NCI-H524 (cell line): ENCODE measurements at regions not wholly inside any gene's neighbourhood (a gene's known extent, or its start where the extent isn't known, plus 50 kb on each side); places are given as distances from the start of the nearest gene placed in this dataset.
A peak's percentile ranks its signal among the peaks of the same experiment; 100 is the strongest.
"Not testable (repeated sequence)": the region's sequence is repeated elsewhere in the genome, so short reads cannot be mapped to it uniquely, and the experiment has no call there.

Experiments
- DNase-seq, 2 experiments: peaks; one replicate each; lab custom pipeline; 2025; lab: John Stamatoyannopoulos, UW

DNA sequence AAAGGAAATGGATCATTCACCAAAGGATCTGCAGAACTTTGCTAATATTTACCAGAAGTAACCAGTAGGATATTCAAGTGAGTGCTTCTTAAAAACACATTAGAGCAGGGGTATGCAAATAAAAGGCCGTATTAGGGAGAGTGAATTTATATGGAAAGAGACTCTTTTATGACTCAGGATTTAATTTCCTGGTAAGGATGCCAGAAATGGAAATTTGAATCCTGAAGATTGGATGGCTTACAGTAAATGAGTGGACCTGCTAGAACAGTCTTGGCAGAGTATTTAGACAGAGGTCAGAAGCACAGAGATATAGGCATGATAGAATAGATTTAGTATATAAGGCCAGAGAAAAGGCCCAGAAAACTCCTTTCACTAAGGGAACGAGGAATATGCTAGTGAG lies 201.6 kb downstream of the SLITRK5 start:
- no peak for DNase-seq

GRCh38 chr13:87877477-87877876 lies 206.3 kb downstream of the SLITRK5 start:
- DNase-seq: no peak

GRCh38 chr13:87878706-87879105 lies 207.5 kb downstream of the SLITRK5 start:
- no peak for DNase-seq

DNA sequence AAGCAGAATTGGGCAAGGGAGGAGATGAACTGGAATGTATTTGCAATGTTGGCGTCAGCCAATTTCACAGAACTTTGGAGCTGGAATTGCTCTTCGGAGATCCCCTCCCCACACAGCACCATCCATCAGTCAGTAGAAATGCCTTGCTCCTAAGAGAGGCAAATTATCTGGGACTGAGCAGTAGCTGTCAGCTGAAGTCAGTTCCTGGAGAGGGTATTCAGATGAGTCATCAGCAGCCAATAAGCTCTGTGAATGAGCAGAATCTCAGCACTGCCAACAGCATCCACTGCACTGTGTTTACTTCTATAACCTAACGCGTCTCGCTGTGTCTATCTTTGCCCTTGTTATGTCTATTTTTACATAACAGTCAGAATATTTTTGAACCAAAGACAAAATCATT lies 213.7 kb downstream of the SLITRK5 start:
- DNase-seq: peak in 1 of 2 experiments; percentile 4

DNA sequence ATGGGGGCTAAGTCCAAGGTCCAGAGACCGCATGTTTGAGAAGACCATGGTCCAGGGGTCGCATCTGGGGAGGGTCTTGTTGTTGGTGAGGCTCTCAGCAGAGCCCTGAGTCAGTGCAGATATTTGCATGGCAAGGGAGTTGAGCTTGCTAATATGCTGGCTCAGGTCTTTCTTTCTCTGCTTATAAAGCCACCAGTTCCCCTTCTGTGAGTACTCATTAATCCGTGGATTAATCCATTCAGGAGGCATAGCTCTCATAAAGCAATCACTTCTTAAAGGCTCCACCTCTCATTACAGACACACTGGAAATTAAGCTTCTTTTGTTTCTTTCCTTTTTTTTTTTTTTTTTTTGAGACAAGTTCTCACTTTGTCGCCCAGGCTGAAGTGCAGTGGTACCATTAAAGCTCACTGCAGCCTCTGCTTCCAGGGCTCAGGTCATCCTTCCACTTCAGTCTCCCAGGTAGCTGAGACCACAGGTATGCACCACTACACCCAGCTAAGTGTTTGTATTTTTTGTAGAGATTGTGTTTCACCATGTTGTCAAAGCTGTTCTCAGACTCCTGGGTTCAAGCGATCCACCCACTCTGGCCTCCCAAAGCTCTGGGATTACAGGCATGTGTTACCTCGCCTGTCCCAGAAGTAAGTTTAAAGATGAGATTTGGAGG lies 216.4 kb downstream of the SLITRK5 start:
- DNase-seq: peak; percentile 27 to 73

- no peak for DNase-seq
Observed at GRCh38 chr13:87889254-87889653, 218.1 kb downstream of the SLITRK5 start.

DNA sequence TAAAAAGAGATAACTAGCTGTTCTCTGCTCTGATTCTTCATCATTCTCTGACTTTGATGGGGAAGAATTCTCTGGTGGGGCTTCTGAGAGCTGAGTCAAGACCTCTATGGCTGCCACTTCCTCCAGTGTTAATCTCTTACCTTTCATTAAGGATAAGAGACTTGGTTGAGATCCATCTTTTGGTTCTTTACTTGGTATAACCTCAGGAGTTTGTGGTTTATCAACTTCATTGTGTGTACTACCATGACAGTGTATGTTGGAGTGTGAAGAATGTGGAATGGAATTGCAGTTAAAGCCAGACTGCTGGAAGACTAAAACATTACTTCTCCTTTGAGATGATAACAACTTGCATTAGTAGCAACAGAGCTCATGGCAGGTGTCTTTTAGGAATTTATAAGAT lies 222.0 kb downstream of the SLITRK5 start:
- no peak for DNase-seq

DNA sequence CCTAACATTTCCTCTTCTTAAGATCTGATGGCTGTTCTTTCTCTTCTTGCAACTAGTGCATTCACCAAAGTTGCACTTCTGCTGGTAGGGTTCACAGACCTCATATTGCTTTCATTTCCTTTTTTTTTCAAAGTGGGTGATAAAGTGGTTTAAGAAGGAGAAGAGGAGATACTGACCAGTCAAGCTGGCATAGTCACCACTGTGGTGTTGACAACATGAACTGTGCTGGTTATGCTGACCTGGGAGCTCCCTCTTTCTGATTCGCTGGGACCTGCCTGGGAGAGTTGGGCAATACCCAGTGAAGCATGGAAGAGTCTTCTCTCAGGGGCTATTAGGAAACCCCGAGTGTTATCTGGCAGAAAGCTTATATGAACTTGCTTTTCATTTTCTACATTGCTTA lies 222.9 kb downstream of the SLITRK5 start:
- no peak for DNase-seq

DNA sequence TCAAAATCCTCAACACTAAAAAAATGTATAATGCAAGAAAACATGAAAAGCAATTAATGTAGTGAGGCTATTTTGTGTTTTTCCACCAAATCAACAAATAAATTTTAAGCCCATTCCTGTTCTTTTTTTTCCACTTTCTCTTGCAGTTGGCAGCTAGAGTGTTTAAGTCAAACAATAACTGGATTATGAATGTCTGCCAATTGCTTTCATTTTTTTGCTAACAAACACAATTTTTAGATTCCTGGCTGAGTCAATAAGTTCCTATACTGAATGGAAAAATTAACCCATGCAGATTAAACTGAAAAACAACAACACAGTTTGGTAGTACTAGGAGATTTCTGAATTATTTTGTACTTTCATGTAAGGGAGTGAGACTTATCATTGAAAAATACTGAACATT lies 232.4 kb downstream of the SLITRK5 start:
- DNase-seq: no peak

DNA sequence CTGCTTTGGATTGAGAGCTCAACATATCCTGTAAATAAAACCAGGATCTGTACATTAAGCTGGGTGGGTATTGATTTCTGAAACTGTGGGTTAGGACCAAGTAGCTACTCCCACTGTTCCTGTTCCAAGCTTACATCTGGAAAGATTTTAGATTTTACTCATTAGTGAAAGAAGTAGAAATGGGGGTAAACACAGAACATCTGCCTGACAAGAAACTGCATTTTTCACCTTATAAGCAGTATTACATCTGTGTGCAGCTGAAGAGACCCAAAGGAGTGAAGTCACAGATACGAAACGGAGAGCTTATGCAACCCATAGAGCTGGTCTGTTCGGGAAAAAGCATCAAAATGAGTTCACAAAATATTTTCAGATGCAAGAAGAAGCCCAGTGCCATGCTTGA lies 235.2 kb downstream of the SLITRK5 start:
- DNase-seq: no peak

DNA sequence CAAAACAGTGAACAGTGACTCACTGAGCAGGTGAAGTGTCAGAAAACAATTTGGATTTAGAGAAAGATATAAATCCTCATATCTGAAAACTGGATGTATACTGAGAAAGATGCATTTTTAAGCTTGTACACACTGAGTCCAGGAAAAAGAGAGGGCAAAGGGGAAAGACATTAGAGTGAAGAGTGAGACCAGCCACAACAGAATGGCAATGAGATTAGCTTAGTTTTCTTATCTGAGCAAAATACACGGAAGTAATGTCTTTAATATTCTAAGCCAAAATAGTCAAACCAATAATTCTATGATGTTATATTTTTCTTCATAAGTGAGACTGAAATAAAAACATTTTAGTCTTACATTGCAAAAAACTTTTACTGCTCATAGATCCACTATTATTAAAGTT lies 236.0 kb downstream of the SLITRK5 start:
- DNase-seq: no peak

GRCh38 chr13:87919956-87920355 lies 248.8 kb downstream of the SLITRK5 start:
- no peak for DNase-seq

- peak; percentile 23 to 48 for DNase-seq
Observed at GRCh38 chr13:87923753-87924152, 252.6 kb downstream of the SLITRK5 start.

- no peak for DNase-seq
Observed at GRCh38 chr13:87925006-87925405, 253.8 kb downstream of the SLITRK5 start.

GRCh38 chr13:87940776-87941175 lies 269.6 kb downstream of the SLITRK5 start:
- no peak for DNase-seq

DNA sequence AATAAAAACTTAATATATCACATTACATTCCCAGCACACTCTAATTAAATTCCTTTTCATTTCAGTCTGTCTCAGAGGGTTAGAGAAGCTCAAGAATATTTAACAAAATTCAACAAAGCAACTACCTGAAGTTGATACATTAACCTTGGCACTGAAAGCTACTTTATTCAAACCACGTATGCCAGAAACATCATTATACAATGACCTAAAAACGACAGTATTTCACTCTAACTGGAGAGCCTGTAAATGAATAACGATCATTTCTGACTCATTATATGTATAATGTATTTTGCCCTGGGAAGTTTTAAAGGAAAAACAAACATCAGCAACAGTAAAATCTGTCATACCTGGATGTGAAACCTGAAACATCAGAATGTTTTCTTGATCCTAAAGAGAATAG lies 270.1 kb downstream of the SLITRK5 start:
- no peak for DNase-seq

DNA sequence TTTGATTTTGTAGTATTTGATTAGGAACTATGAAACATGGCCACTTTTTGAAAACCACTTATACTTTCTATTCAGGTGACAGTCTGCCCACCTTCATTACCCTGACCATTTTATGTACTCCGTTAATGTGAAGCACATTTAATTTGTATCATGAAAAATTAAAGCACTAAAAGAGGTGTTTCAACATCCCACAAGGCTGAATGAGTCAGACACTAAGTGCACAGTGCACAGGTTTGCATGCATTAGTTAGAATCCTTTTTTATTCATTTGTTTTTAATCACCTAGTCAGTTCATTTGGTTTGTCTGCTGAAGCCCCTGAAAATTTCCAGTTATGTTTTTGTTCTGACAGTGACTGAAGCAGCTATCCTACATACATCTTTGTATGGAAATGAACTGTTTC lies 271.0 kb downstream of the SLITRK5 start:
- no peak for DNase-seq

DNA sequence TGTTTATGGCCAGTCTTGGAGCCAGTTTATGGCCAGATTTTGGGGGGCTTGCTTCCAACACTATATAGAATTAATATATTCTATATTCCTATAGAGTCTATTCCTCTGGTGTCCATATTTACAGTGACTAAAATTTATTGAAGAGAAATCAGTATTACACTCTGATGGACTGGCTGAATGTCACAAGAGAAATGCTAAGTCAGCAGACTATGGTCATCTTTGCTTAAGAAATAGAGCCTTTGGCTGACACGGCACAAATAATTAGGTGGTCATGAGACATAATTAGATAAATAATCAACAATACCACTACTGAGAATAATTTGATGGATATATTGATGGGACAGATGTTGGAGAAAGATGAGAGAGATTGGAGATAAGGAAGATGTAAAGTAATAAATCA lies 272.9 kb downstream of the SLITRK5 start:
- DNase-seq: no peak

DNA sequence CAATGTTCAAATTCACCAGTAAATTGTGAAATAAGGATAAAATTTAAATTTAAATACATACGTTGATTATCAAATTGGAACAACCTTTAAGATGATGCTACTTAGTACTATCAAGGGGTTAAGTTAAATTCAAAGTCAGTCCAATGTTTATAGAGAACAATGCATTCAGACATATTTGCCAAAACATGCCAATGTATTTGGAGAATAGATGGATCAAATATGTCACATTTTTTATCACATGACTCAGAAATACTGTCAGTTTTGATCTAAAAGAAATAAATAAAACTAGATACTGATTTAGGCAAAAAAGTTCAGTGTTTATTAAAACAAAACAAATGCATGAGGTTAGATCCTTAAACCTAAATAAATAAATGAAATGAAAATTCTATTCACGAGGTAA lies 281.2 kb downstream of the SLITRK5 start:
- no peak for DNase-seq

DNA sequence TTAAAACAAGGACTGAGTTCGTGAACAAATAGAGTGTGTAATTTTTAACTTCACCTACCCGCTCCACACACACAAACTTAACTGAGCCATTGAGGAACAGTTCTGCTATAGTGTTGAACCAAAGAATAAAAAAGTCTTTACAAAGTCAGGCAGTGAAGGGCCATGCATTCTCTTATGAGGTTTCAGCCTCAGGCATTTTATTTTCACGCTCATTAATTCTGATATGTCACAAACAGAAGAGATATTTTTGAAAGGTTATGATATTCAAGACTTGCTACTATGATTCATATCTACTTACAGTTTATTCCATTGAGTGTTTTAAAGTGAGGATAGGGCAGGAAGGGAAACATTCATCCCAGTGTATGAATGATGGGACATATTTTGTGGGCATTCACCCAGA lies 282.2 kb downstream of the SLITRK5 start:
- DNase-seq: no peak

DNA sequence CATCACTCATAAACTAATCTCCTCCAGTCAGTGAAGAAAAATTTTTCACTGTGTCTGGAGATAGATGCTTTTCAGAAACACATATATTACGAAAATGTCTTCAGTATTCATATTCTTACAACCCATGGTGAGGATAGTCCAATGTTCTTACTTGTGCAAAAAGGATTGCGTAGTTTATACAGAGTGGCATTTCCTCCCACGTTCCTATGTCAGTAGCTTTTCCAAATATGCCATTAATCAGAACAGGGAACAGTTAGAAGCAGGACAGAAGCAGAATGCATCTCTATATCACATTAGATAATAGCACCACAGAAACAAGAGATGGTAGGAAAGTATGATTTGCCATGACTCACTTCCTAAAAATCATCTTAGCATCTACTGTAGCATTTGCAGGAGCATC lies 282.9 kb downstream of the SLITRK5 start:
- DNase-seq: no peak

GRCh38 chr13:87961546-87961945 lies 290.4 kb downstream of the SLITRK5 start:
- DNase-seq: no peak

DNA sequence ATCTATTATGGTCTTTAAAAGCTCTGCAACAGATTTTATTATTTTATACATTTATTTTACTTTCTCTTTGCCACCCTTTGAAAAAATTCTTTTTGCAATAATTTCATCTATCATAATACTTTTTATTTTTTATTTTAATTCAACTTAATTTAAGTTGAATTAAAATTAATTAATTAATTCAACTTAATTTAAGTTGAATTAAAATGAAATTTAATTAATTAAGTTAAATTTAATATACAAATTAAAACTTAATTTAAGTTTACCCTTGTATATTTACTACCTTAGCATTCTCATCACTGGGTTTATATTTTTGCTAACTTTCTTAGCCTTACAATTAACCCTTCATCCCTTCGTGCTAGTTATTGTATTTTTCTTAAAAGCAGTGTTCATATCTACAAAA lies 301.4 kb downstream of the SLITRK5 start:
- no peak for DNase-seq

- no peak for DNase-seq
Observed at GRCh38 chr13:87975035-87975434, 303.9 kb downstream of the SLITRK5 start.

DNA sequence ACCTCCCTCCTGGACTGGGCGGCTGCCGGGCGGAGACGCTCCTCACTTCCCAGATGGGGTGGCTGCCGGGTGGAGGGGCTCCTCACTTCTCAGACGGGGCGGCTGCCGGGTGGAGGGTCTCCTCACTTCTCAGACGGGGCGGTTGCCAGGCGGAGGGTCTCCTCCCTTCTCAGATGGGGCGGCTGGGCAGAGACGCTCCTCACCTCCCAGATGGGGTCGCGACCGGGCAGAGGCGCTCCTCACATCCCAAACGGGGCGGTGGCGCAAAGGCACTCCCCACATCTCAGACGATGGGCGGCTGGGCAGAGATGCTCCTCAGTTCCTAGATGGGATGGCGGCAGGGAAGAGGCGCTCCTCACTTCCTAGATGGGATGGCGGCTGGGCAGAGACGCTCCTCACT lies 305.5 kb downstream of the SLITRK5 start:
- not testable (repeated sequence) for DNase-seq
